Endothelial cell of umbilical vein (primary cell): ENCODE measurements at regions not wholly inside any gene's neighbourhood (a gene's known extent, or its start where the extent isn't known, plus 50 kb on each side); places are given as distances from the start of the nearest gene placed in this dataset.

ENCODE experiments used
- BruUV-seq: library from RNA; stranded (reverse); fragments of 400-500 nt; replicated peaks from 2 replicates; lab custom pipeline; 2021; lab: Mats Ljungman, UMichigan
- CTCF ChIA-PET: fragments of 300-600, 350-600 bp; sonication (Branson Sonifier 250); formaldehyde crosslinking; loops from one replicate; lab custom pipeline; 2021; ENCODE audit warnings: antibody characterized with exemption, inconsistent platforms; lab: Charles Lee
- POLR2A ChIA-PET: fragments of 300-600, 350-600 bp; sonication (Branson Sonifier 250); formaldehyde crosslinking; loops from one replicate; lab custom pipeline; 2021; ENCODE audit warnings: antibody characterized with exemption, inconsistent platforms; lab: Charles Lee
- DNase-seq: peaks from one replicate; pipeline ENCODE4 v3.0.0-alpha.2; 2011; ENCODE audit warnings: low read depth, low spot score
- FAIRE-seq: peaks from 2 replicates; lab custom pipeline; 2011; peaks lifted over from hg19 to GRCh38; lab: Jason Lieb, UNC
- H2AFZ ChIP-seq: 2 replicates; pipeline ENCODE4 v1.6.0; 2012; ENCODE audit warnings: low read depth, low read length, control low read depth, inconsistent platforms
- H3K27ac ChIP-seq: 2 replicates; pipeline ENCODE4 v1.5.1; 2011; ENCODE audit warnings: low read depth, mild to moderate bottlenecking, control low read depth, low read length, moderate library complexity; ENCODE audit not compliant: insufficient read depth
- H3K27me3 ChIP-seq, 2 experiments: 2 replicates each; pipeline versions ENCODE4 v1.6.0 to v1.6.1; 2011; ENCODE audit warnings: low read length in 2 of 2, mixed read lengths in 1 of 2; ENCODE audit not compliant: control insufficient read depth in 2 of 2, insufficient read depth in 2 of 2
- H3K36me3 ChIP-seq, 2 experiments: 2 replicates in 1 of 2; 3 replicates in 1 of 2; pipeline ENCODE4 v1.5.1; 2011; ENCODE audit warnings: low read length in 2 of 2, mild to moderate bottlenecking in 1 of 2, moderate library complexity in 1 of 2; ENCODE audit not compliant: control insufficient read depth in 2 of 2, insufficient read depth in 2 of 2; ENCODE audit errors: extremely low read depth in 1 of 2
- H3K4me1 ChIP-seq: 3 replicates; pipeline ENCODE4 v1.5.1; 2011; ENCODE audit warnings: mild to moderate bottlenecking, low read length; ENCODE audit not compliant: control insufficient read depth, insufficient read depth; ENCODE audit errors: extremely low read depth
- H3K4me2 ChIP-seq: 2 replicates; pipeline ENCODE4 v1.6.1; 2011; ENCODE audit warnings: low read length, control low read depth, mixed read lengths; ENCODE audit not compliant: insufficient read depth
- H3K4me3 ChIP-seq, 3 experiments: fragments of 200-600 bp in 1 of 3; sonication (generic), shearing (Covaris generic) in 1 of 3; replicated peaks in 1 of 3; 2 replicates each; pipeline ENCODE4 v1.5.1; 2011 to 2016; ENCODE audit warnings: control low read depth in 3 of 3, low read length in 3 of 3, mild to moderate bottlenecking in 2 of 3, inconsistent platforms in 1 of 3, low read depth in 1 of 3, moderate library complexity in 1 of 3; ENCODE audit not compliant: insufficient read depth in 1 of 3
- H3K79me2 ChIP-seq: 2 replicates; pipeline ENCODE4 v1.6.0; 2012; ENCODE audit warnings: low read length, inconsistent platforms; ENCODE audit not compliant: control insufficient read depth, insufficient read depth
- H3K9ac ChIP-seq: replicated peaks from 2 replicates; pipeline ENCODE3; 2011; ENCODE audit warnings: low read length, control low read depth; ENCODE audit not compliant: insufficient read depth; ENCODE audit errors: extremely low read depth
- H3K9me1 ChIP-seq: replicated peaks from 3 replicates; pipeline ENCODE4 v1.6.0; 2011; ENCODE audit warnings: mild to moderate bottlenecking, low read length; ENCODE audit not compliant: control insufficient read depth, insufficient read depth; ENCODE audit errors: extremely low read depth
- H3K9me3 ChIP-seq: replicated peaks from 2 replicates; pipeline ENCODE4 v1.5.1; 2012; ENCODE audit warnings: low read length, inconsistent platforms; ENCODE audit not compliant: control insufficient read depth, insufficient read depth
- H4K20me1 ChIP-seq: replicated peaks from 2 replicates; pipeline ENCODE3; 2011; ENCODE audit warnings: mild to moderate bottlenecking, low read length; ENCODE audit not compliant: control insufficient read depth, insufficient read depth; ENCODE audit errors: extremely low read depth
- EZH2 ChIP-seq: IDR thresholded peaks from 2 replicates; pipeline ENCODE4 v1.6.1; 2012; ENCODE audit warnings: borderline replicate concordance, low read depth, mild to moderate bottlenecking, moderate library complexity, low read length, inconsistent platforms; ENCODE audit not compliant: severe bottlenecking
- FOS ChIP-seq: IDR thresholded peaks from 2 replicates; pipeline ENCODE4 v1.6.1; 2011; ENCODE audit warnings: mild to moderate bottlenecking, low read length, moderate library complexity, borderline replicate concordance; ENCODE audit not compliant: insufficient read depth
- GATA2 ChIP-seq: IDR thresholded peaks from 2 replicates; pipeline ENCODE4 v1.7.0; 2011; ENCODE audit warnings: low read depth, mild to moderate bottlenecking, moderate library complexity, mixed read lengths, low read length; ENCODE audit not compliant: insufficient read length, insufficient read depth
- JUN ChIP-seq: IDR thresholded peaks from 2 replicates; pipeline ENCODE4 v1.6.1; 2011; ENCODE audit warnings: borderline replicate concordance, low read depth; ENCODE audit not compliant: insufficient read length, insufficient read depth
- MYC ChIP-seq: IDR thresholded peaks from one replicate; pipeline ENCODE4 v1.6.1; 2011; ENCODE audit warnings: mild to moderate bottlenecking, low read depth, low read length
- POLR2A ChIP-seq: IDR thresholded peaks from 2 replicates; pipeline ENCODE4 v1.6.1; 2012; ENCODE audit warnings: low read depth, mild to moderate bottlenecking, control low read depth, low read length
- POLR2AphosphoS5 ChIP-seq: IDR thresholded peaks from 2 replicates; pipeline ENCODE4 v1.6.1; 2012; ENCODE audit warnings: low read depth, mild to moderate bottlenecking, control low read depth, low read length, moderate library complexity; ENCODE audit not compliant: insufficient read depth
- dilution Hi-C: fragments of 300-500 bp; cut with MboI; formaldehyde crosslinking; loops from one replicate; pipeline ENCODE4 v1.15.0; 2019; ENCODE audit warnings: low sequenced_read_pairs; ENCODE audit not compliant: extremely low pct_ligation_motif_present
- intact Hi-C: fragments of 100-400 bp; cut with micrococcal nuclease; formaldehyde crosslinking; loops from one replicate; pipeline ENCODE4 v1.10.0; 2022
- TF ChIP-seq, protein P1 (sequence below), 2 donors: IDR thresholded peaks; 1 replicate in 1 of 2; 2 replicates in 1 of 2; pipeline ENCODE4 v1.5.1; 2011; ENCODE audit warnings: low read length in 2 of 2, mild to moderate bottlenecking in 2 of 2, moderate library complexity in 2 of 2, control low read depth in 1 of 2, inconsistent platforms in 1 of 2, low read depth in 1 of 2; ENCODE audit not compliant: insufficient read depth in 1 of 2; ENCODE audit errors: extremely low read depth in 1 of 2
- TF ChIP-seq, protein P2 (sequence below): IDR thresholded peaks from 2 replicates; pipeline ENCODE4 v1.6.1; 2011; ENCODE audit not compliant: insufficient read depth, insufficient read length

DNA sequence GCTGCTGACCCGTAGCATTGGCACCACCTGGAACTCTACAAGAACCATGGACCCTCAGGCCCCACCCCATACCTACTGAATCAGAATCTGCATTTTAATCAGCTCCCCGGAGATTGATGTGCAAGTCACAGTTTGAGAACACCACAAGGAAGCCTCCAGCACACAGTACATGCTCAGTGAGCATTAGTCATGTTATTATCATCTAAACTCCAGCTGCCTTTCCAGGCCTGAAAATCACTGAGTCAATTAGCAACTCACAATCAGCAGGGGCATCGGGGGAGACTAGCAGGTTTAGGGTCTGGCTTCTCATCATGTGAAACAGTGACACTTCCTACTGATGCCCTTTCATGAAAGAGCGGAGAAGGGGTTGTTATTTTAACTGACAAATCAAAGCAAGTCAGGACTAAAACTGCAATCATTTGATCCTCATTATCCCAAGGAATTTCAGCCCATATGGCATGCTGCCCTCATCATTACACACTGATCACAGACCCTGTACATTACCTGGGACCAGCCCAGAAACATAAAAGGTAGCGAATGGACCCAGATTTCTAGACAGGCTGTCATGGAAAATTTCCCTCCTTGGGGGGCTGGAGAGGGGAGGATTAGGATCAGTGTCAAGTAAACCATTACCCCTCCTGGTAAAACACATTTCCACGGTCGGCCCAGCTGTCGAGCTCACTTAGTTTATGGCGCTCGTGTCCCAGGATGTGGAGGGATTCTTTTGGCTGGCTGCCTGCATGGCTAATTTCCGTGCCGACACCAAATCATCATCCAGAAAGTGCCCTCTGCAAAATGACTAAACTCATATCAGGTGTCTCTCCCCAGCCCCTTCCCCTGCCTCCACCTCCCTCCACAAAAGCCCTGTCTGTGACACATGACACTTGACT, 122.8 kb downstream of the PRLHR start:
- H3K4me2 ChIP-seq: no peak overlapping the region
- intact Hi-C loops (no loop called here), dilution Hi-C loops (no loop called here)
- no peak for FAIRE-seq
- DNase-seq: no peak
- no peaks in the 10 kb centered on the region for H3K36me3 ChIP-seq
- ChIA-PET POLR2A (no interaction called here), CTCF (interaction anchor here (1.1 kb wide), 1 partner anchor 13 kb away, joined by 3 read pairs; no protein-coding TSS in a partner anchor)
- H3K9me1 ChIP-seq: no peaks in the 10 kb centered on the region
- TF ChIP-seq POLR2AphosphoS5: no peak
- TF ChIP-seq JUN: no peak
- TF ChIP-seq POLR2A: no peak
- TF ChIP-seq FOS: no peak
- TF ChIP-seq, protein P1, sequence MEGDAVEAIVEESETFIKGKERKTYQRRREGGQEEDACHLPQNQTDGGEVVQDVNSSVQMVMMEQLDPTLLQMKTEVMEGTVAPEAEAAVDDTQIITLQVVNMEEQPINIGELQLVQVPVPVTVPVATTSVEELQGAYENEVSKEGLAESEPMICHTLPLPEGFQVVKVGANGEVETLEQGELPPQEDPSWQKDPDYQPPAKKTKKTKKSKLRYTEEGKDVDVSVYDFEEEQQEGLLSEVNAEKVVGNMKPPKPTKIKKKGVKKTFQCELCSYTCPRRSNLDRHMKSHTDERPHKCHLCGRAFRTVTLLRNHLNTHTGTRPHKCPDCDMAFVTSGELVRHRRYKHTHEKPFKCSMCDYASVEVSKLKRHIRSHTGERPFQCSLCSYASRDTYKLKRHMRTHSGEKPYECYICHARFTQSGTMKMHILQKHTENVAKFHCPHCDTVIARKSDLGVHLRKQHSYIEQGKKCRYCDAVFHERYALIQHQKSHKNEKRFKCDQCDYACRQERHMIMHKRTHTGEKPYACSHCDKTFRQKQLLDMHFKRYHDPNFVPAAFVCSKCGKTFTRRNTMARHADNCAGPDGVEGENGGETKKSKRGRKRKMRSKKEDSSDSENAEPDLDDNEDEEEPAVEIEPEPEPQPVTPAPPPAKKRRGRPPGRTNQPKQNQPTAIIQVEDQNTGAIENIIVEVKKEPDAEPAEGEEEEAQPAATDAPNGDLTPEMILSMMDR (IDR thresholded peaks at IDR 0.05; ENCODE audit: extremely low read depth in 1 of 2, insufficient read depth in 1 of 2, low read depth in 1 of 2, low read length in 2 of 2): no peak
- no peak for TF ChIP-seq GATA2
- TF ChIP-seq EZH2: no peak
- TF ChIP-seq, protein P2, sequence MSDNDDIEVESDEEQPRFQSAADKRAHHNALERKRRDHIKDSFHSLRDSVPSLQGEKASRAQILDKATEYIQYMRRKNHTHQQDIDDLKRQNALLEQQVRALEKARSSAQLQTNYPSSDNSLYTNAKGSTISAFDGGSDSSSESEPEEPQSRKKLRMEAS: no peak
- no peak for TF ChIP-seq MYC
- H3K4me3 ChIP-seq: no peak overlapping the region
- H3K4me1 ChIP-seq: no peaks in the 10 kb centered on the region
- no peak overlapping the region for H3K27ac ChIP-seq
- H3K9ac ChIP-seq: no peak overlapping the region
- no peak overlapping the region for H2AFZ ChIP-seq
- H3K9me3 ChIP-seq: no peaks in the 10 kb centered on the region
- H3K79me2 ChIP-seq: no peaks in the 10 kb centered on the region
- H4K20me1 ChIP-seq: no peaks in the 10 kb centered on the region
- BruUV-seq: no TSS peak
- H3K27me3 ChIP-seq: no peaks in the 10 kb centered on the region
